HL-60/S4 (cell line): ENCODE measurements at regions not wholly inside any gene's neighbourhood (a gene's known extent, or its start where the extent isn't known, plus 50 kb on each side); places are given as distances from the start of the nearest gene placed in this dataset.

Experiments used
- in situ Hi-C: fragments of 300-500 bp; cut with MboI; formaldehyde crosslinking; loops from 2 replicates; pipeline ENCODE4 v1.14.3; 2022; ENCODE audit warnings: low sequenced_read_pairs

DNA sequence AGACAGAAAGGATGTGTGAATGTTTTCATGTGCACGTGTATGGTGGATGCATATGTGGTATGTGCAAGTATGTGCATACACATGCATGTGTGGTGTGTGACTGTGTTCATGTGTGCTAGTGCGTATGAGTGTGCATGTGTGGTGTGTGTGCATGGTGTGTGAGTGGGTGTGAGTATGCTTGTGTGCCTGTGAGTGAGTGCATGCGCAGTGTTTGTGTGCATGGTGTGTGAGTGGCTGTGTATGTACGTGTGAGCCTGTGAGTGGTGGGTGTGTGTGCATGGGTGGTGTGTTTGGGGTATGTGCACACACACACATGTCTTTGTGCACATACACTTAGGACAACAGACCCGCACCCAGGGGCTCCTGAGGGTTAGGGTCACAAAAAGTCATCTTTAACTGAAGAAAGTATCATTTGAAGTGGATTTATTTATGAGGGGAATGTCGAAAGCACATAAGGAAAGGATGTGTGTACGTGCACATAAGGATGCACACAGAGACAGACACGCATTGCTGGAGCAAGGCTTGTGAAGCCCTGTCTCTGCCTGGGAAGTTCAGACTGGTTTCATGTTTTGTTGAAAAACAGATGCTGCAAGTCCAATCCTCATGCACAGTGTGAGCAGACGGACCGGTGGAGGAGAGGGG is 237.0 kb downstream of the SYK start:
- in situ Hi-C loops: loop anchor here (25.0 kb wide), 1 partner anchor 649 kb away; no protein-coding TSS in a partner anchor

DNA sequence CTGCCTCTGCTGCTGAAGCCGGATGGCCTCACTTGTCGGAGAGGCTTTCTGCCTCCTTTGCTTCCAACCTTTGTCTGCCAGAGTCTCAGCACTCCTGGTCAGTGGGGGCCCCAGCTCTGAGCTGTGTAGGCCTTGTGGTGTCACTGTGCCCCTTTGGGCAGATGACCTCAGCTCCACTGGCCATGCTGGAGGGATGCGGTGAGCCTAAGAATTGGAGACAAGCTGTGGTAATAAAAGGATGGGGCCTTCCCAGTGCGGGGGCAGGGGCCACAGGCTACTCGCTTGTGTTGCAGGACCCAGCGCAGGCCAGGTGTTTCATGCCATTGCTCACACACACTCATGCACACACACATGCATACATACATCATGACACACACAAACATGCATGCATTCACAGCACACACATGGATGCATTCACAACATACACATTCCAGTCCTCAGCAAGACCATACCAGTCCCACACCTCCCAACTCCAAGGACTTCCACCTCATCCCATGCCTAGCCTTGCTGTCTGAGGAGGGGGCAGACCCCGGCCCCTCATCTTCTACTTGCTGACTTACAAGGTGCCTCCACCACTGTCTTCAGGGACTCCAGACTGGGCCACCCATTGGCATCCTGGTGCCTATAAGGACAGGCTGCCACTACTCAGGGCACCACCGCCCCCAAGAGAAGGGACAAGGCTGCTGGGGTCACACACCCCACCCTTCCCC is 237.7 kb downstream of the SYK start:
- in situ Hi-C loops: loop anchor here (25.0 kb wide), 1 partner anchor 648 kb away; no protein-coding TSS in a partner anchor

DNA sequence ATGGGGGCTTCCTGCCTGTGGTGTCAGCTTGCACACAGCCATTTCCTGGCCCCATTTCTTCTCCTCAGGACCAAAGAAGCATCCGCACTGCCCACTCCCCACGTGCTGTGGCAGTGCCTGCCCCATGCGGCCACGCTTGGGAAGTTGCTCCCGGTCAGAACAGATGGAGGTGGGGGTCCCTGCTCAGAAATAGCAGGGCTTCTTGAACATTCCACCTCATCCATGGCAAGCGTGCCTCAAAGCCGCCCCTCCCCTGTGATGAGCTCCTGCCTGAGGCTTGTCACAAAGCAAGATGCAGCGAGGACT is 238.2 kb downstream of the SYK start:
- in situ Hi-C loops: loop anchor here (5.0 to 25.0 kb wide), 2 partner anchors 388 to 648 kb away; no protein-coding TSS in a partner anchor

DNA sequence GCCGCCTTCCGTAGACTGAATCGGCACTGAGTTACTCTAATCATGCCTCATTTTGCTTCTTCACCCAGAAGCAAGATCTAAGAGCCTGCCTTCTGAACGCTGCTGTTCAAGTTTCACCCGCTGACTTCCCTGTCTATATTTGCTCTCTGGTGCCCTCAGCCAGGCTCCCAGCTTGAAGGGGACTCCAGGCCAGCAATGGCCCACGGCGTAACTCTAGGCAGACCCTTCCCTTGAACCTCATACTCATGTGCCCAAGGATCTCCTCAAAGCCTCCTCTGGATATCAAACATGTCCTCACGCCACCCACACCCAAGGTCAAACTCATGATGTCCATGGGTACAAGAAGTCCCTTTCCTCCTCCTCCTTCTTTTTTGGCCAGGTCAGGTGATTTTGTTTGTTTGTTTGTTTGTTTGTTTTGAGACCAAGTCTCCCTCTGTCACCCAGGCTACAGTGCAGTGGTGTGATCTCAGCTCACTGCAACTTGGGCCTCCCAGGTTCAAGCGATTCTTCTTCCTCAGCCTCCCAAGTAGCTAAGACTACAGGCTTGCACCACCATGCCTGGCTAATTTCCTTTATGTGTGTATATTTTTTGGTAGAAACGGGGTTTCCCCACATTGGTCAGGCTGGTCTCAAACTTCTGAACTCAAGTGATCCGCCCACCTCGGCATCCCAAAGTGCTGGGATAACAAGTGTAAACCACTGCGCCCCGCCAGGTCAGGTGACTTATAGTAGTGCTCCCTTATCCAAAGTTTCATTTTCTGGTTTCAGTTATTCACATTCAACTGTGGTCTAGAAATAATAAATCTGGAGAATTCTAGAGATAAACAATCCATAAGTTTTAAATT is 239.0 kb downstream of the SYK start:
- in situ Hi-C loops: loop anchor here (5.0 to 25.0 kb wide), 2 partner anchors 387 to 647 kb away; no protein-coding TSS in a partner anchor

DNA sequence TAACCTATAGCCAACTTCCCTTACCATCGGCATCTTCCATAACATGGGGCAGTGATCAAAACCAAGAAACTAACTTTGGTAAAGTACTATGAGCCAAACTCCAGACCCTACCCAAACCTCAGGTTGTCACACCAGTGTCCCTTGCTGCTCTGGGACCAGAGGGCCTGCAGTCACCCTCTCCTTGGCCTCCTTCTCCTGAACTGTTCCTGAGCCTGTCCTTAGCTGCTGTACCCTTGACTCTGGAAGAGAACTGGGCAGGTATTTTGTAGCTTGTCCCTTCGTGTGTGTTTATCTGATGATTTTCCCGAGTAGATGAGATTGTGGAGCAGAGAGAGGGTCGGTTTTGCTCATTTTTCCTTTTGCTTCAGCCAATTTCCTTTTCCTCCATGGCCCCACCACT is 240.4 kb downstream of the SYK start:
- in situ Hi-C loops: loop anchor here (5.0 to 25.0 kb wide), 2 partner anchors 385 to 645 kb away; no protein-coding TSS in a partner anchor

DNA sequence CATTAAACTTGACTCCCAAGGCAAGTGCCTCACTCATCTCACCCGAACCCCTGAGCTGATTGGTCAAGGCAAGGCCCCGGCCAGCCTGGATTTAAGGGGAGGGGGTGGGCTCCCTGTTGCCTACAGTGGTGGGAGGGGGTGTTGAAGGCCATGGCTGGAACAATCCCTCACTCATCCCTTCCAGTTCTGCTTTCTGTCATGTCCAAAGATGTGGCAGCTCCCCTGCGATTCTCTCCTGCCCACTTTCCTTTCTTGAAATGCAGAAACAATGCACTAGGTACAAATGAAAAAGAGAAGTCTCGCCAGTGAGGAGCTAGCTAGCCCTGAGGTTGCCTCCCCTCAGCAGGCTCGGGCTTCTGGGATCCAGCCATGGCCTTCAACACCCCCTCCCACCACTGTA is 240.9 kb downstream of the SYK start:
- in situ Hi-C loops: loop anchor here (5.0 to 25.0 kb wide), 2 partner anchors 385 to 645 kb away; no protein-coding TSS in a partner anchor

DNA sequence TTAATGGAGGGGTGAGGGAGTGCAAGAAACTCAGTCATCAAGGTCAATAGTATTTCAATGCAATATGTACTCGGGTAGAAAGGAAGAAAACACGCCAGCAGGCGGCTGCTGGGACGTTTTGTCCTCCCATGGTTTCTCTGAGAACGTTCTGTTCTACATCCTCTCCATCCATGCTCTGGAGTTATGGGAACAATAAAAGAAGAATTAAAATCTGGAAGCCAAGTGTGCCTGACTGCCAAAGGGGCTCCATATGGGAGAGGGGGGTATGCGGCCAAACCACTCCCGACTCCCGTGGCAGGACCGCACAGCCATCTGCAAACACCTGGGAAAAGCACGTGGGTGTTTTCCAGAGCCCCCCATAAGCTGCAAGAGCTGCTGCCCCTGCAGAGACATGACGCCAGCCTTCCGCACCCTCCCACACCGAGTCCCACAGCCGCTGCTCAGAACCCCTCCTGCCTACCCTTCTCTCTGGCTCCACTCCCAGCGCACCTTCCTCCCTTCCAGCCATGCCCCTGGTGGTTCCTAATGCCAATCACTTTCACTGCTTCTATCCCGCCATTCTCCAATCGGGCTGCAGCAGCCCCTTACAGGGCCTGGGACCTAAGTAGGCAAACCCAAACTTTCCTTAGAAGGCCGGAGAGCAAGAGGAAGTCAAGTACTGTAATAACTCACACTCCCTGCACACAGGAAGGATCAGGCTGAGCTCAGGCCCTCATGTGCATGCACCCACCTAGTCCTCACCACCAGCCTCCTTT is 241.6 kb downstream of the SYK start:
- in situ Hi-C loops: loop anchor here (5.0 to 25.0 kb wide), 2 partner anchors 384 to 644 kb away; no protein-coding TSS in a partner anchor

DNA sequence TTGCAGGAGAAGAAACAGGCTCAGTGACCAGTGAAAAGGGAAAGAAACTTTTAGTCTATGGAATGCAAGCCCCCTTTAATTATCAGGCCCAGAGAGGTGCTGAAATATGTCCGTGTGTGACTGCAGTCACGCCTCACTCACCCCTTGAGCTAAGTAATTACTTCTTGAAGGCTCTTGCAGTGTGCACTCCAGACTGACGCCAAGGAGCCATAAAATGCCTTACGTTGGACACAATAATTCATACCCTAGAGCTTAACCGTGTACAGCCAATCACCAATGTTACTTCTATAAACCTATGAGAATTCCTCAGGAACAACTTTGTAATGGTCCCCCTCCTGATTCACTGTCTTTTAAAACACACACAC is 242.2 kb downstream of the SYK start:
- in situ Hi-C loops: loop anchor here (5.0 to 25.0 kb wide), 2 partner anchors 384 to 644 kb away; no protein-coding TSS in a partner anchor

DNA sequence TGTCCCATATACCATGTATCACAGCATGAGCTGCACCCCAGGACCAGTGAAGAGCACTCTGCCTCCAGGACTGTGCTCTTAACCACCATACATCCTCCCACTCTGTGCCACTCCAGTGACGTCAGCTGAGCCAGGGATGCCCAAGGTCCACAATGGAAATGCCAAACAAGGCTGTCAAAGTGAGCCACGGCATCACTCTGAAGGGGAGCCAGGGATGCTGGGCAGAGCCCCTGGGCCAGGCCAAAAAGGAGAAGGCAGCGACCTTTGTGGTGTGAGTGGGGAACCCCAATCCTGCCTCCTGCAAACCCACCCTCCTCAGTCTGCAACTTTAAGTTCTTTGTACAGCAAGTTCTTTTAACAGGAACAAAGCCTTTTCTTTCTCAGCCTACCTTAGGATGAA is 242.7 kb downstream of the SYK start:
- in situ Hi-C loops: loop anchor here (5.0 to 25.0 kb wide), 2 partner anchors 383 to 643 kb away; no protein-coding TSS in a partner anchor

DNA sequence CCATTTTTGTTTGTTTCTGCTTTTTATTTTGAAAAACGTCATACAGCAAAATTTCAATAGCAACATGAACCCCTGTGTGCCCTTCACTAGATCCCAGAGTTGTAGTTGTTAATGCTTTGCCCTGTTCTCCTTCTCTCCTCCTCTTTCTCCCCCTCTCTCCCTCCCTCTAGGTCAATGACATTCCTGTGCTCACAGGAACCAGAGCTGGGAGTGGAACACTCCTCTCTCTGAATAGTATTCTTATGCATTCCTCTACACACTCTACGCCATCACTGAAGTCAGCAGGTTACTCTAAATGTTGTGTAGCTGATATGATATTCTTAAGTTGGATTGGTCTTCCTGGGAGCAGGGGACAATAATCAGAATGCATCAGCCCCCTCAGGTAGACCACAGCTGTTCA is 243.4 kb downstream of the SYK start:
- in situ Hi-C loops: loop anchor here (25.0 kb wide), 1 partner anchor 642 kb away; no protein-coding TSS in a partner anchor

DNA sequence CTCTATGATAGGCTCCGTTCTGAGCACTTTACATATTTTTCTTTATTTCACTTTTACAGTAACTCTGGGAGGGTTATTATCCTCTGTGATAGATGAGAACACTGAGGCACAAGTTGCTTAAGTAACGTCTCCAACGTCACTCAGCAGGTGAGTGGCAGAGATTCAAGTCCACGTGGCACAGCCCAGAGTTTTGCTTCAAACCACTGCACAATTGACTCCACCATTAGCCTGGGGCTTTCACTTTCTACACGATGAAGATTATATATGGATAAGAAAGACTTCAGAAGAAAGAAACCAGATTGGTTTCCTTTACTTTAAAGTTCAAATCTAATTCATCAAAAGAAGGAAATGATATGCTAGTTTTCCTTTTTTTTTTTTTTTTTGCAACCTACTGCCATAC is 245.9 kb downstream of the SYK start:
- in situ Hi-C loops: loop anchor here (25.0 kb wide), 1 partner anchor 640 kb away; no protein-coding TSS in a partner anchor

DNA sequence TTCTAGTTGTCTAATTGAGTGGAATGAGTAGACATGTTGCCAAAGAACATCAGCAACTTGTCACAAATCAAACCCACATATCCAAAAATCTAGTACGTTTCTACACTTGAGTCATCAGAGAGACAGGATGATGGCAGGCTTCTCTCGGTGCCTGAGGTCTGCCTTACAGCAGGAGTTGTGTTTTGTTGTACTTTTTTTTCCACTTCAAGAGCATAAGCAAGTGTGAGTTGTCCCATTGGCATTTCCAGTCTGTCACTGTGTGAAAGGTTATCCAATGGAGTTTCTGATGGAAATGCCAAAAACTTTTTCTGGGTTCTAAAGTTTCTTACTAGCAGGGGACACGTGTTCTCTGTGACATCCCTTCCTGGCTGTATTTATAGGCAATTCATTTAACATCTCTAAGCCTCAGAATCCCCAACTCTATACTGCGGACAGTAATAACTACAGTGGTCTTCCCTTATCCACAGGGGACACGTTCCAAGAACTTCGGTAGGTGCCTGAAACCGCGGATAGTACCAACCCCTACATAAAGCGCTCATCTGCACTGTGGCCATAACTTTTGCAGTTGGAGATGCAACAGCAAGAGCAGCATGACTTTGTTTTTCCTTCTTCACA is 246.5 kb downstream of the SYK start:
- in situ Hi-C loops: loop anchor here (25.0 kb wide), 1 partner anchor 639 kb away; no protein-coding TSS in a partner anchor

DNA sequence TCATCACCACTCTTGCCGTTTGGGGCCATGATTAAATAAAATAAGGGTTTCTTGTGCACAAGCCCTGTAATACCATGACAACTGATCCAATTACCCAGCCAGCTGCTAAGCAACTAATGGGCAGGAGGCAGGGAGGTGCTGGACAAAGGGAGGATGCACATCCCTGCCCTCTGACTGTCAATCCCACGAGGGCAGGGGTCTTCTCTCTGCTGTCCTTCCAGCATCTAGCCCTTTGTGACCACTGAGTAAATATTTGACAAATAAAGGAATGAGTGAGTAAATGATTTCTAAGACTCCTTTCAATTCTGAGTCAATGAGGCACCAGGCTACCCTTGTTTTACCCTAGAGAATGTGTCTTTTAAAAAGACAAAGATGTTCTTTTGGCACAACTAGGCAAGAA is 247.1 kb downstream of the SYK start:
- in situ Hi-C loops: loop anchor here (25.0 kb wide), 1 partner anchor 639 kb away; no protein-coding TSS in a partner anchor

DNA sequence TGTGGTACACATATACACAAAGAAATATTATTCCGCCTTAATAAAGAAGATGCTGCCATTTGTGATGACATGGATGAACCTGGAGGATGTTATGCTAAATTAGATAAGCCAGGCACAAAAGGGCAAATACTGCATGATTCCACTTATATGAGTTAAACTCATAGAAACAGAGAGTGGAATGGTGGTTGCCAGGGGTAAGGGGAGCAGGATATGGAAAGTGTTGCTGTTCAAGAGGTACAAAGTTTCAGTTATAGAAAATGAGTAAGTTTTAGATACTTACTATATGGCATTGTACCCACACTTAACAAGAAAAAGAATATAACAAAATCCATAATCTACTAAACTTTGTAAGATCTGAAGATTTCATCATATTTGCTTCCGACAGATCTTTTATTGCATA is 252.2 kb downstream of the SYK start:
- in situ Hi-C loops: no loop called here

DNA sequence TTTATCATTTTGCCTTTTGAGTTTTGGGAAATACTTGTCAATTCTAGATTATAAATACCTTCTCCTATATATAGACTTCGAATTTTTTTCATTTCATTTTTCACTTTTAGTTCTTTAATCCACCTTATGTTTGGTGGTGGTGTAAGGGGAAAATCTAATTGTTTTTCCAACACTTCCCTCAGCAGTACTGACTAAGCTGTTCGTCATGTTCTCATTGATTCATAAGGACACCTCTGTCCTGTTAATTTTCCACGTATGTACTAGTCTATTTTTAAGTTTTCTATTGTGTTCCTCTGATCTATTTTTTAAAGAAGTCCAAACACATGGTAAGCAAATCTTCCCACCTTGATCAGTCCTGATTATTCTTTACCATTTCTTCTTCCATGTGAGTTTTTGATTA is 254.2 kb downstream of the SYK start:
- in situ Hi-C loops: no loop called here

DNA sequence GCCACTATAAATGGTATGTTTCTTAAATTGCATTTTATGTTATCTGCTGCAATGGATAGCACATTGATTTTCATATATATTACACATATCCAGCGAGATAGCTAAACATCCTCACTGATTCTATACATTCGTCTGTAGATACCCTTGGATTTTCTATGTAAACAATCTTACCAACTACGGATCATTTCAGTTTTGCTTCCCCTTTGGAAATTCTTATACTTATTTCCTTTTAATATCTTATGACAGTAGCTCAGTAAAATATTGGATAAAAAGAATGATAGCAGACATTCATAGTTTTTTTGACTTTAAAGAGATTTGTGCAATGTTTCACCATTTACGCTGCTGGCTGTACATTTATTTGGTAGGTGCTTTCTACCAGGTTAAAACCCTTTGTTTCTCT is 254.9 kb downstream of the SYK start:
- in situ Hi-C loops: no loop called here

DNA sequence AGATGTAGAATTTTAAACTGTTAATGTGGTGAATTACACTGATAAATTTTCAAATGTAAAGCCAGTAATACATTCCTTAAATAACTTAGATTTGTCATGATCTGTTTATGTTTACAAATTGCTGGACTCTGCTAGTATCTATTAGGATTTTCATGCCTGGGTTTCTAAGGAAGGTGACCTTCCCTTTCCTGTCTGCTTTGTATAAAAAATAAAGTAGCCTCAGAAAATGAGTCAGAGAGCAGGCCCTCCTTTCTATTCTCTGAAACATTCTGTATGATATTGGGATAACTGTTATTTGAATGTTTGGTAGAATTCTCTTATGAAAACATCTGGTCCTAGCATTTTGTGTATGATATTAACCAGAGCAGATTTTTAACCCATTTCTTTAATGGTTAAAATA is 255.3 kb downstream of the SYK start:
- in situ Hi-C loops: no loop called here

DNA sequence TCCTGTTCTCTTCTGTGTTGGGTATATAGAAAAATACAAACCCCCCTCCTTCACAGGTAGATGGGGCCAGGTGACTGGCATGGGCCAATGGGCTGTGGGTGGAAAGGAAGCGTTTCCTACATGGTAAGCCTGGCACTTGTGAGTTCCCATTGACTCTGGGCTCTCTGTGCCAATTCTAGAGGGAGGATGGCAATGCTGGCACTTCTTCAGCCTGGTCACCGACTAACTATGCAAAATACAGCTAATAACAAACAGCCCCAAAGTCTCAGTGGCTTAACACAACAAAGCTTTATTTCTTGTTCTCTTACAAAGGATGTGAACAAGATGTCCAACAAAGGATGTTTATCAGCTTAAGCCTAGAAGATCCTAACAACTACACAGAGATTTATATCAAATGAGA is 258.1 kb downstream of the SYK start:
- in situ Hi-C loops: no loop called here

DNA sequence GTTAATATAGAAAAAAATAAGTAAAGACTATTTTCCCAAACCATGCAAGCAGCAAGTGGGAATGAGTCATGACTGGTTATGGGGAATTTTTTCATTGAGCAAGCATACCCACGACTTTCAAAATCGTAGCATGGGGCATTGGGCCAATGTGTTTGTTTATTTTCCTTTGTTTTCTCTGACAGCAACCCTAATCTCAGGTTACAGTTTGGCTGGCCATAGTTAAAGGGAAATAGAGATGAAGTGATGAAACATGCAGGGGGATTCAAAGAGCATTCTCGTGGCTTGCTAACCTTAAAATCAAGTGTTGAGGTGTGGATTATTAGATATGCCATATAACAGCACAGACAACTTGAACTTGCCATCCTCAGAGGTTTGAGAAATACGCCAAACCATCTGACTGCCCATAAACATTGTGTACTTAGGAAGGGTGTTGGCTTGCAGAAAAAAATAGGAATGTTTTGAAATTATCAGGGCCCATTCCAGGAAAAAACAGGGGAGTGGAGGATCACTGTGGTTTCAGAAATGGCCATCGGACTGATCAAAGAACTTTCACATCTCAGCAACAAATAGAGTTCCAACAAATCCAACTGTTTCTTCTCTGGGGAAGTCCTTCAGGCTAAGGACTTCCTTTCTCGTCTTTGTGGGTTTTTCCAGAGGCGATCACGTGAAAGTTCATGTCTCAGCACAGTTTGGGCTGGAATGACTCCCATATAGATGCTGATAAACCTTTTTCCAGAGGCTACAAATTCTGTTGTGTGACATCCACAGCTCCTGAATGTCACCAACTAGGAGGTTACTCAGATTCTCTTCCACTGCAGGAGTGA is 259.1 kb downstream of the SYK start:
- in situ Hi-C loops: no loop called here
